LNCaP clone FGC (cell line): ENCODE measurements at regions not wholly inside any gene's neighbourhood (a gene's known extent, or its start where the extent isn't known, plus 50 kb on each side); places are given as distances from the start of the nearest gene placed in this dataset.

Source experiments
- DNase-seq: peaks from one replicate; pipeline ENCODE4 v3.0.0-alpha.2; 2011; ENCODE audit warnings: low read depth
- H3K4me3 ChIP-seq: 2 replicates; pipeline ENCODE4 v1.5.1; 2011; ENCODE audit warnings: mild to moderate bottlenecking, low read depth, low read length, control low read depth
- CTCF ChIP-seq: IDR thresholded peaks from 2 replicates; pipeline ENCODE4 v1.5.1; 2012; ENCODE audit warnings: mild to moderate bottlenecking; ENCODE audit not compliant: control insufficient read depth, insufficient read depth; ENCODE audit errors: extremely low read depth

GRCh38 chr1:221098471-221099405 lies 219.5 kb downstream of the HLX start:
- no peak for DNase-seq
- TF ChIP-seq CTCF: no peak
- no peak overlapping the region for H3K4me3 ChIP-seq

GRCh38 chr1:221099747-221100595 lies 220.7 kb downstream of the HLX start:
- no peak for TF ChIP-seq CTCF
- DNase-seq: no peak

GRCh38 chr1:221100611-221101010 lies 221.4 kb downstream of the HLX start:
- H3K4me3 ChIP-seq: no peak overlapping the region
- no peak for DNase-seq
- TF ChIP-seq CTCF: no peak

More at GRCh38 chr1:221099747-221100595, 220.7 kb downstream of the HLX start:
- no peak overlapping the region for H3K4me3 ChIP-seq

GRCh38 chr1:221101807-221102605 lies 222.8 kb downstream of the HLX start:
- H3K4me3 ChIP-seq: no peak overlapping the region
- no peak for TF ChIP-seq CTCF
- DNase-seq: no peak

- DNase-seq: no peak
- TF ChIP-seq CTCF: no peak
- no peak overlapping the region for H3K4me3 ChIP-seq
These were observed 225.4 kb downstream of the HLX start for GRCh38 chr1:221104596-221104995.

- DNase-seq: no peak
- TF ChIP-seq CTCF: no peak
- no peak overlapping the region for H3K4me3 ChIP-seq
These were observed 226.3 kb downstream of the HLX start for GRCh38 chr1:221105578-221105977.
